HG02870 (cell line): ENCODE measurements at regions not wholly inside any gene's neighbourhood (a gene's known extent, or its start where the extent isn't known, plus 50 kb on each side); places are given as distances from the start of the nearest gene placed in this dataset.

Source experiments
- ATAC-seq: cut with Tn5 transposase; IDR thresholded peaks from one replicate; pipeline ENCODE4 v1.9.1; 2021; ENCODE audit warnings: mild to moderate bottlenecking, moderate library complexity; ENCODE audit not compliant: unreplicated experiment

- ATAC-seq = no peak
These were observed 304.1 kb downstream of the IPMK start for GRCh38 chr10:57963546-57963945.

- ATAC-seq = no peak
These were observed 304.9 kb downstream of the IPMK start for GRCh38 chr10:57962839-57963238.

- ATAC-seq = no peak
These were observed 306.2 kb downstream of the IPMK start for GRCh38 chr10:57961487-57961886.

GRCh38 chr10:57960406-57960805 is 307.3 kb downstream of the IPMK start:
- no peak for ATAC-seq

GRCh38 chr10:57959318-57960006 is 308.2 kb downstream of the IPMK start:
- no peak for ATAC-seq

GRCh38 chr10:57955076-57955475 is 312.6 kb downstream of the IPMK start:
- ATAC-seq = no peak

- ATAC-seq = no peak
These were observed 315.0 kb downstream of the IPMK start for GRCh38 chr10:57952741-57953140.

GRCh38 chr10:57950442-57950974 is 317.2 kb downstream of the IPMK start:
- ATAC-seq = no peak

- no peak for ATAC-seq
These were observed 318.9 kb downstream of the IPMK start for GRCh38 chr10:57948796-57949195.

- ATAC-seq = no peak
These were observed 320.9 kb downstream of the IPMK start for GRCh38 chr10:57946833-57947232.

- ATAC-seq = no peak
These were observed 324.0 kb downstream of the IPMK start for GRCh38 chr10:57943701-57944100.

GRCh38 chr10:57925045-57925444 is 342.6 kb downstream of the IPMK start:
- no peak for ATAC-seq

- peak; percentile 45 for ATAC-seq
These were observed 346.6 kb downstream of the IPMK start for GRCh38 chr10:57921140-57921539.

GRCh38 chr10:57919864-57920263 is 347.8 kb downstream of the IPMK start:
- ATAC-seq = no peak

- no peak for ATAC-seq
These were observed 350.7 kb downstream of the IPMK start for GRCh38 chr10:57917019-57917418.

GRCh38 chr10:57905861-57906260 is 361.8 kb downstream of the IPMK start:
- ATAC-seq = no peak

- ATAC-seq = no peak
These were observed 362.7 kb downstream of the IPMK start for GRCh38 chr10:57905010-57905409.

GRCh38 chr10:57898231-57898630 is 369.5 kb downstream of the IPMK start:
- no peak for ATAC-seq

GRCh38 chr10:57897611-57898010 is 370.1 kb downstream of the IPMK start:
- ATAC-seq = no peak

GRCh38 chr10:57894361-57894760 is 373.3 kb downstream of the IPMK start:
- no peak for ATAC-seq

- ATAC-seq = no peak
These were observed 376.3 kb downstream of the IPMK start for GRCh38 chr10:57891201-57892006.

GRCh38 chr10:57890691-57891090 is 377.0 kb downstream of the IPMK start:
- no peak for ATAC-seq
